Stimulated activated effector memory CD8-positive, alpha-beta T cell treated with anti-CD3 and anti-CD28 coated beads, Interleukin-12 subunit alpha, Interleukin-12 subunit beta, amount 100 ng/mL, for 72 hours (primary cell): ENCODE measurements at regions not wholly inside any gene's neighbourhood (a gene's known extent, or its start where the extent isn't known, plus 50 kb on each side); places are given as distances from the start of the nearest gene placed in this dataset.

Experiments
- ATAC-seq: fragments of 150-1000 bp; cut with Tn5 transposase; 2 replicates; pipeline ENCODE4 v1.10.0; 2021
- DNase-seq, 2 donors: peaks; one replicate each; pipeline ENCODE4 v3.0.0; 2021 to 2022; ENCODE audit warnings: low spot score in 2 of 2
- H3K27ac Mint-ChIP-seq: one replicate; pipeline ENCODE4 v1.8.0; 2022; ENCODE audit warnings: mild to moderate bottlenecking, mixed read lengths
- H3K36me3 Mint-ChIP-seq: one replicate; pipeline ENCODE4 v1.8.0; 2022; ENCODE audit warnings: mild to moderate bottlenecking, mixed read lengths
- H3K4me1 Mint-ChIP-seq: one replicate; pipeline ENCODE4 v1.8.0; 2022; ENCODE audit warnings: mixed read lengths
- H3K4me3 Mint-ChIP-seq: one replicate; pipeline ENCODE4 v1.8.0; 2022; ENCODE audit warnings: mild to moderate bottlenecking, mixed read lengths
- H3K9me3 Mint-ChIP-seq: one replicate; pipeline ENCODE4 v1.8.0; 2022; ENCODE audit warnings: mixed read lengths

DNA sequence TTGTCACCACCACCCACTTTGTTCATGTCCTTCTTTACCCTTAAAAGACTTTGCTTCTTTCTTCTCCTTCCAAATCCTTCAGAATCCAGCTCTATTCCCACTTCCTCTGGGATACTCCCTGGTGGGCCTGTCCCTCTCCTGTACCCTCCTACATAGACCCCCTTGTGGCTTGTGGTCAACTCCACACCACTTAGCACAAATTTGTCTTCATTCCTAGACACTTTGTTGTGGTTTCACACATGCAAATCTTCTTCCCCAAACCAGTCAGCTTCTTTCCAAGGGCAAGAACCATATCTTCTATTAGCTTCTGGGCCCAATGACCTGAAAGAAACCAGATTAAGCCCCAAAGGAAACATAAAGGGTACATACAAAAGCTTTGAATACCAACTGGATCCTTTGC is 342.4 kb downstream of the TNS1 start:
- Mint-ChIP-seq H3K4me1 (no peaks in the 10 kb centered on the region), H3K36me3 (no peaks in the 10 kb centered on the region), H3K9me3 (peaks cover 3% of the 10 kb centered on the region), H3K4me3 (no peak overlapping the region), H3K27ac (no peak overlapping the region)
- DNase-seq = no peak
- ATAC-seq = no peak

DNA sequence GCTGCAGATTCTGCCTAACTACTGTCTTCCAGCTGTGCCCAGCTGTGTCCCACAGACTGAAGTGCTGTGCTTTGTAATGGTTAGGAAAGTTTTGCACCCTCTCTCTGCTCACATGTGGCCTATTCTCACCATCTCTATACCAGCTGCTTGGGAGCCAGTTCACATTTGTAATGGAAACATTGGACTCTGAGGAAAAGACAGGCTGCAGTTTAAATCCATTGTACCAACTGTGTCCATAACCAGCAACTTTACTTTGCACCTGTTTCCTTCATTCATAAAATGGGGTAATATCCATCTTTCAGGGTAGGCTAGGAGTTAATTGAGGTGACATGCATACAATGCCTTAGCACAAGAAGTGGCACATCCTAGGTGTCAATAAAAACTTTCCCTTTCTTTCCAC is 344.0 kb downstream of the TNS1 start:
- H3K27ac Mint-ChIP-seq = no peak overlapping the region
- H3K4me1 Mint-ChIP-seq = no peaks in the 10 kb centered on the region
- H3K36me3 Mint-ChIP-seq = no peaks in the 10 kb centered on the region
- no peaks in the 10 kb centered on the region for H3K9me3 Mint-ChIP-seq
- DNase-seq = no peak
- no peak for ATAC-seq
- H3K4me3 Mint-ChIP-seq = no peak overlapping the region

GRCh38 chr2:217657252-217657651 is 345.5 kb downstream of the TNS1 start:
- Mint-ChIP-seq H3K36me3 (no peaks in the 10 kb centered on the region), H3K4me3 (no peak overlapping the region), H3K9me3 (no peaks in the 10 kb centered on the region), H3K27ac (no peak overlapping the region), H3K4me1 (no peaks in the 10 kb centered on the region)
- DNase-seq (no peak), ATAC-seq (no peak)

- ATAC-seq = no peak
- H3K27ac Mint-ChIP-seq = no peak overlapping the region
- H3K4me3 Mint-ChIP-seq = no peak overlapping the region
- no peaks in the 10 kb centered on the region for H3K4me1 Mint-ChIP-seq
- DNase-seq = no peak
- no peaks in the 10 kb centered on the region for H3K9me3 Mint-ChIP-seq
- no peaks in the 10 kb centered on the region for H3K36me3 Mint-ChIP-seq
Observed at GRCh38 chr2:217656316-217656715, 346.5 kb downstream of the TNS1 start.

DNA sequence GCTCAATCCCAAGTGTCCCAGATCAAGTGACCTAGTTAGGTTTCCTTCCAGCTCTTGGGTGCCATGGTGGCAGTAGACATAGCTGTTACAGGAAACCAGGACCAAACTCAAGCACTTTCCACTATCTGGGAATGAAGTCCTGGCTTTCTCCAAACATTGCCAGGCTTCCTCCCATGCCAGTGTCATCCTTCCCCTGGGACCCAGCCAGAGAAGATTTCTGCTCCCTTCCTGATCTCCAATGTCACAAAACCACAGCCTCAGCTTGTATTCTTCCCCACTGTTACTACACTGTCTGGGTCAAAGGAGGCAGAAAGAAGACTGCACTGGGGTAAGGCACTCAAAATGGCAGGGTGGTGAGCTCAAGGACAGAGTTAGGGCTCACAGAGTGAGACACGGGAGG is 347.1 kb downstream of the TNS1 start:
- Mint-ChIP-seq H3K4me1 (no peaks in the 10 kb centered on the region), H3K27ac (peak overlapping the region; percentile 20), H3K4me3 (no peak overlapping the region), H3K9me3 (no peaks in the 10 kb centered on the region), H3K36me3 (no peaks in the 10 kb centered on the region)
- no peak for ATAC-seq
- DNase-seq = no peak

GRCh38 chr2:217654168-217654567 is 348.6 kb downstream of the TNS1 start:
- no peaks in the 10 kb centered on the region for H3K9me3 Mint-ChIP-seq
- ATAC-seq (no peak), DNase-seq (no peak)
- H3K36me3 Mint-ChIP-seq = no peaks in the 10 kb centered on the region
- no peak overlapping the region for H3K27ac Mint-ChIP-seq
- H3K4me3 Mint-ChIP-seq = no peak overlapping the region
- H3K4me1 Mint-ChIP-seq = no peaks in the 10 kb centered on the region

DNA sequence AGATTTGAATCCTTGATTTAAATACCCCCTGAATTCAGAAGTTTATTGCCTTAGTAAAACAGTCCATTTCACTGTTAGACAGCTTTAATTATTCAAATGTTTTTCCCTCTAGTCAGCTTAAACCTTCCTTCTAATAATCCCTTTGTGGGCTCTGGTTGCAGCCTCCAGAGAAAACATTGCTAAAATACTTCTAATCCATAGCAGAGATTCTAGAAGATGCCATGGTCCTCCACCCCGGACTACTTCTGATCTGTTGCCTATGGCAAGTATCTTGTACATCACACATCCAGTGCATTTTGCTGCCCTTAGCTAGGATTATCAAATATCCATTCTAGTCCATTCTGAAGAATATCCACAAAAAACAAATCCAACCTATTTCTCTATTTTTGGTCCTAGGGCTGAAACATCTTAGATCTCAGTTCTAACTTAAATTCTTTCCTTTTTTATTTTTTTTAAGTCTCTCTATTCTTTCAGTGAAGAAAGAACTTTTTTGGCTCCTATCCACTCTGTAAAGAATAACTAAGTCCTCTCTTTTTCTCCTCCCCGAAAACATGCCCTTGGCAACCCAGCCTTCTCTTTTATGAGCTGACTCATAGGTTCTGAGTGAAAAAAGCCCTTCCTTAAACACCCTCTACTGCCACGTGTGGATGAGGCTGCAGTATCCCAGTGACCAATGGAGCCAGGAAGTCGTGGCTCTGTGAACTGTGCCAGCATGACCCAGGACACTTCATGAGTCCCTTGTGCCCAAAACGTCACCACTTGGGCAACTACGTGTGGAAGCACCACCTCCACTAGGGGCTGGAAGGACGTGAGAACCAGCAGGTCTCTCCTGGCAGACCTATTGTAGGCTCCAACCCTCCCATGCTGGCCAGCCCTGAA is 349.8 kb downstream of the TNS1 start:
- H3K27ac Mint-ChIP-seq = no peak overlapping the region
- no peak overlapping the region for H3K4me3 Mint-ChIP-seq
- no peaks in the 10 kb centered on the region for H3K36me3 Mint-ChIP-seq
- H3K9me3 Mint-ChIP-seq = no peaks in the 10 kb centered on the region
- ATAC-seq (peak; percentile 29), DNase-seq (no peak)
- H3K4me1 Mint-ChIP-seq = no peaks in the 10 kb centered on the region

GRCh38 chr2:217650716-217651360 is 352.0 kb downstream of the TNS1 start:
- Mint-ChIP-seq H3K36me3 (no peaks in the 10 kb centered on the region), H3K4me1 (no peaks in the 10 kb centered on the region), H3K9me3 (peaks cover 3% of the 10 kb centered on the region), H3K4me3 (no peak overlapping the region), H3K27ac (no peak overlapping the region)
- ATAC-seq (peak; percentile 44), DNase-seq (no peak)

DNA sequence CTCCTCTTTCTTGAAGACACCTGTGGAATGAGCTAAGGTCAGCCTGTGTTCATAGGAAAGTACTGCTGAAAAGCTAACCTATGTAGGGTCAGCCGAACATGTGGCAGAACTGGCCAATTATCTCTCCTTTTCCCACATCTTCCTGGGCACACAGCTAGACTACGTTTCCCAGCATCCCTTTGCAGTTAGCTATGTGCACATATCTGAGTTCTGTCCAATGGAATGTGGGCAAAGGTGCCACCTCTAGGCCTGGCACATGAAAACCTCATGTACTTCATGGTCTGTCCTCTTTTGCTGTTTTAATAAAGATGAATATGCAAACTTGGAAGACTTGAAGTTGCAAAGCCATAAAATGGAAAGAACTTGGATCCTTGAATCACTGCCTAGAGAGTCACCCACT is 352.6 kb downstream of the TNS1 start:
- Mint-ChIP-seq H3K9me3 (peaks cover 3% of the 10 kb centered on the region), H3K27ac (no peak overlapping the region), H3K4me1 (no peaks in the 10 kb centered on the region), H3K36me3 (no peaks in the 10 kb centered on the region), H3K4me3 (no peak overlapping the region)
- ATAC-seq (no peak), DNase-seq (no peak)

- H3K4me3 Mint-ChIP-seq = no peak overlapping the region
- no peak overlapping the region for H3K27ac Mint-ChIP-seq
- peaks cover 3% of the 10 kb centered on the region for H3K9me3 Mint-ChIP-seq
- no peak for DNase-seq
- no peaks in the 10 kb centered on the region for H3K36me3 Mint-ChIP-seq
- no peaks in the 10 kb centered on the region for H3K4me1 Mint-ChIP-seq
- no peak for ATAC-seq
Observed at GRCh38 chr2:217647925-217648324, 354.9 kb downstream of the TNS1 start.

GRCh38 chr2:217647226-217647625 is 355.6 kb downstream of the TNS1 start:
- Mint-ChIP-seq H3K4me3 (no peak overlapping the region), H3K36me3 (no peaks in the 10 kb centered on the region), H3K4me1 (no peaks in the 10 kb centered on the region), H3K9me3 (peaks cover 3% of the 10 kb centered on the region), H3K27ac (no peak overlapping the region)
- ATAC-seq = no peak
- DNase-seq = no peak

- Mint-ChIP-seq H3K27ac (no peak overlapping the region), H3K9me3 (peaks cover 3% of the 10 kb centered on the region), H3K4me3 (no peak overlapping the region), H3K4me1 (no peaks in the 10 kb centered on the region), H3K36me3 (no peaks in the 10 kb centered on the region)
- no peak for DNase-seq
- no peak for ATAC-seq
Observed at GRCh38 chr2:217645896-217646295, 356.9 kb downstream of the TNS1 start.

DNA sequence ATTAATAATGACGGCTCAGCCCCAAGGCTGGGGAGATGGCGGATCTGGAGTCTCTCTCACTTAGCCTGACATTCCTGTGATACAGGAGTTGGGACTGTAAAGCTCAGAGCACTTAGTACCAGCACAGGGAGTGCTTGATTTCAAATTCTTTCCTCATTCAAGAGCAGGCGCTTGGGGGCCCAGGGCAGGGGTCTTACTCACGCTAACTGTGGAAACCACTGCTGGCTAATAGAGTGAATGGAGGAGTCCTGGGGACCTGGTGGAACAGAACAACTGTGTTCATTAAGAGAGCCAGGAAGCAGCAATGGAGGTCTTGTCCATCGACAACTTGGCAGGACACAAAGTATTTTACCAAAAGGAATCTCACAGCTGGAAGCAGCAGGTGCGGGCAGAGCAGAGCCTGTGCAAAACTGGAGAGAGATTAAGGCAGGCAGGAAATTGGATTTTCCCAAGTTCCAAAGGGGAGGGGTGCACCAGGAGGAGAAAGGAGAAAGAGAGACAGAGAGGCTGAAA is 358.9 kb downstream of the TNS1 start:
- Mint-ChIP-seq H3K27ac (no peak overlapping the region), H3K36me3 (no peaks in the 10 kb centered on the region), H3K4me1 (no peaks in the 10 kb centered on the region), H3K4me3 (no peak overlapping the region), H3K9me3 (peaks cover 3% of the 10 kb centered on the region)
- no peak for DNase-seq
- ATAC-seq = no peak

GRCh38 chr2:217642944-217643343 is 359.9 kb downstream of the TNS1 start:
- Mint-ChIP-seq H3K27ac (no peak overlapping the region), H3K36me3 (no peaks in the 10 kb centered on the region), H3K4me3 (no peak overlapping the region), H3K9me3 (peaks cover 3% of the 10 kb centered on the region), H3K4me1 (no peaks in the 10 kb centered on the region)
- DNase-seq (no peak), ATAC-seq (no peak)

- no peak overlapping the region for H3K4me3 Mint-ChIP-seq
- no peaks in the 10 kb centered on the region for H3K9me3 Mint-ChIP-seq
- no peak overlapping the region for H3K27ac Mint-ChIP-seq
- no peak for DNase-seq
- no peaks in the 10 kb centered on the region for H3K4me1 Mint-ChIP-seq
- no peak for ATAC-seq
- H3K36me3 Mint-ChIP-seq = no peaks in the 10 kb centered on the region
Observed at GRCh38 chr2:217641960-217642359, 360.8 kb downstream of the TNS1 start.

DNA sequence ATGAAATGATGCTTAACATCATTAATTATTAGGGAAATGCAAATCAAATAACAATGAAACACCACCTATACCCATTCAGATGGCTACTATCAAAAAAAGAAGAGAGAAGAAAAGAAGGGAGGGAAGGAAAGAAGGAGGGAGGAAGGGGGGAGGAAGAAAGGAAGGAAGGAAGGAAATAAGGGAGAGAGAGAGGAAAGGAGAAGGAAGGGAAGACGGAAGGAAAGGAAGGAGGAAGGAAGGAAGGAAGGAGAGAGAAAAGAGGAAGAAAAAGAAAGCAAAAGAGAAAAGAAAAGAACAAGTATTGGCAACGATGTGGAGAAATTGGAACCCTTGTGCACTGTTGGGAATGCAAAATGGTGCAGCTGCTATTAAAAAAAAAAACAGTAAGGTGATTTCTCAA is 363.3 kb downstream of the TNS1 start:
- ATAC-seq (no peak), DNase-seq (no peak)
- Mint-ChIP-seq H3K27ac (no peak overlapping the region), H3K4me1 (no peaks in the 10 kb centered on the region), H3K36me3 (no peaks in the 10 kb centered on the region), H3K9me3 (no peaks in the 10 kb centered on the region), H3K4me3 (no peak overlapping the region)
